ENCODE measurements at regions not wholly inside any gene's neighbourhood (a gene's known extent, or its start where the extent isn't known, plus 50 kb on each side); places are given as distances from the start of the nearest gene placed in this dataset.
"Not testable (repeated sequence)": the region's sequence is repeated elsewhere in the genome, so short reads cannot be mapped to it uniquely, and the experiment has no call there.

DNA sequence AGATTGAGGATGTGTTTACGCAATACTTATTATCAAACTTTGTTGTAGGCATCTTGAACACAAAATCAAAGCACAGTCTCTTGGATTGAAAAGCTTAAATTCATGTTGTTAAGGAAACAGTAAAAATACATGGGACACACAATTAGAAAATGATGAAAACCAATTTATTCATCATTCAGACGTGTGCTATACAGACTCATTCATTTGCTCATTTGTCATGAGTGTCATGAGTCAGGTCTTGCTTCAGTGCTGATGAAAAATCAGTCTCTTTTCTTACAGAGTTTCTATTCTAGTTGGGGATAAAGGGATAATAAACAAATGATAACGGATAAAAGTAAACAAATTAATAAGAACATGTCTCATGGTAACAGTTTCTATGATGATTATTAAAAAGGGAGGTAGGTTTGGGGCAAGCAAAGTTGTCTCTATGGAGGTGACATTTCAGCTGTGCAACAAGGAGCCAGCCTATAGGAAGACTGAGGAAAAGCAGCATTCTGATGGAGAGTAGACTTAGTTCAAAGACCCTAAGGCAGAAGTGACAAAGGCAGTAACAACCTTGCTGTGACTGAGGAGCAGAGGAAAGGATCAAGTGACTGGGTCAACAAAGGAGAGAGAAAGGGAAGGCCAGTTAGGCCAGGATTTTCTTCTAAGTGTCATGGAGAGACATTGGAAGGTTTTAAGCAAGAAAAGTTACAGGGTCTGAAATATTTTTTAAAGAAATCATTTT lies 224.0 kb upstream of the HHIP start:
- no peak for DNase-seq (ENCODE audit: low spot score)
- no peak for TF ChIP-seq REST (IDR thresholded peaks at IDR 0.05)
- TF ChIP-seq TAF1 (conservative IDR thresholded peaks at IDR 0.05): no peak
- TF ChIP-seq, protein P1, sequence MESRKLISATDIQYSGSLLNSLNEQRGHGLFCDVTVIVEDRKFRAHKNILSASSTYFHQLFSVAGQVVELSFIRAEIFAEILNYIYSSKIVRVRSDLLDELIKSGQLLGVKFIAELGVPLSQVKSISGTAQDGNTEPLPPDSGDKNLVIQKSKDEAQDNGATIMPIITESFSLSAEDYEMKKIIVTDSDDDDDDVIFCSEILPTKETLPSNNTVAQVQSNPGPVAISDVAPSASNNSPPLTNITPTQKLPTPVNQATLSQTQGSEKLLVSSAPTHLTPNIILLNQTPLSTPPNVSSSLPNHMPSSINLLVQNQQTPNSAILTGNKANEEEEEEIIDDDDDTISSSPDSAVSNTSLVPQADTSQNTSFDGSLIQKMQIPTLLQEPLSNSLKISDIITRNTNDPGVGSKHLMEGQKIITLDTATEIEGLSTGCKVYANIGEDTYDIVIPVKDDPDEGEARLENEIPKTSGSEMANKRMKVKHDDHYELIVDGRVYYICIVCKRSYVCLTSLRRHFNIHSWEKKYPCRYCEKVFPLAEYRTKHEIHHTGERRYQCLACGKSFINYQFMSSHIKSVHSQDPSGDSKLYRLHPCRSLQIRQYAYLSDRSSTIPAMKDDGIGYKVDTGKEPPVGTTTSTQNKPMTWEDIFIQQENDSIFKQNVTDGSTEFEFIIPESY (IDR thresholded peaks at IDR 0.05): no peak
- TF ChIP-seq HNF4G (IDR thresholded peaks at IDR 0.05): no peak
- TF ChIP-seq FOXA1 (IDR thresholded peaks at IDR 0.05): no peak
- TF ChIP-seq, protein P2, sequence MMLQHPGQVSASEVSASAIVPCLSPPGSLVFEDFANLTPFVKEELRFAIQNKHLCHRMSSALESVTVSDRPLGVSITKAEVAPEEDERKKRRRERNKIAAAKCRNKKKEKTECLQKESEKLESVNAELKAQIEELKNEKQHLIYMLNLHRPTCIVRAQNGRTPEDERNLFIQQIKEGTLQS (IDR thresholded peaks at IDR 0.05): no peak
- TF ChIP-seq FOXA2 (IDR thresholded peaks at IDR 0.05): no peak
- TF ChIP-seq, protein P3, sequence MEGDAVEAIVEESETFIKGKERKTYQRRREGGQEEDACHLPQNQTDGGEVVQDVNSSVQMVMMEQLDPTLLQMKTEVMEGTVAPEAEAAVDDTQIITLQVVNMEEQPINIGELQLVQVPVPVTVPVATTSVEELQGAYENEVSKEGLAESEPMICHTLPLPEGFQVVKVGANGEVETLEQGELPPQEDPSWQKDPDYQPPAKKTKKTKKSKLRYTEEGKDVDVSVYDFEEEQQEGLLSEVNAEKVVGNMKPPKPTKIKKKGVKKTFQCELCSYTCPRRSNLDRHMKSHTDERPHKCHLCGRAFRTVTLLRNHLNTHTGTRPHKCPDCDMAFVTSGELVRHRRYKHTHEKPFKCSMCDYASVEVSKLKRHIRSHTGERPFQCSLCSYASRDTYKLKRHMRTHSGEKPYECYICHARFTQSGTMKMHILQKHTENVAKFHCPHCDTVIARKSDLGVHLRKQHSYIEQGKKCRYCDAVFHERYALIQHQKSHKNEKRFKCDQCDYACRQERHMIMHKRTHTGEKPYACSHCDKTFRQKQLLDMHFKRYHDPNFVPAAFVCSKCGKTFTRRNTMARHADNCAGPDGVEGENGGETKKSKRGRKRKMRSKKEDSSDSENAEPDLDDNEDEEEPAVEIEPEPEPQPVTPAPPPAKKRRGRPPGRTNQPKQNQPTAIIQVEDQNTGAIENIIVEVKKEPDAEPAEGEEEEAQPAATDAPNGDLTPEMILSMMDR (IDR thresholded peaks at IDR 0.05; ENCODE audit: low read depth, low read length, missing input control): no peak
- no peak for TF ChIP-seq HNF4A (conservative IDR thresholded peaks at IDR 0.05)
- TF ChIP-seq RAD21 (IDR thresholded peaks at IDR 0.05): no peak
- TF ChIP-seq, protein P4, sequence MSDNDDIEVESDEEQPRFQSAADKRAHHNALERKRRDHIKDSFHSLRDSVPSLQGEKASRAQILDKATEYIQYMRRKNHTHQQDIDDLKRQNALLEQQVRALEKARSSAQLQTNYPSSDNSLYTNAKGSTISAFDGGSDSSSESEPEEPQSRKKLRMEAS (IDR thresholded peaks at IDR 0.05): no peak
- Histone ChIP-seq H3K9me3 (ENCODE audit: control insufficient read depth in 4 of 4, low read length in 3 of 4) (no peaks in the 10 kb centered on the region), H3K36me3 (ENCODE audit: control insufficient read depth in 4 of 4, insufficient read depth in 3 of 4, low read depth in 1 of 4, low read length in 3 of 4) (no peaks in the 10 kb centered on the region), H3K27me3 (ENCODE audit: control insufficient read depth in 4 of 4, insufficient read depth in 4 of 4, low read length in 3 of 4) (peaks cover 0 to 3% (median 0%) of the 10 kb centered on the region in 4 donors), H3K4me1 (ENCODE audit: control insufficient read depth in 4 of 4, insufficient read depth in 4 of 4, low read length in 3 of 4) (no peaks in the 10 kb centered on the region), H3K27ac (ENCODE audit: low read depth in 1 of 2, low read length in 2 of 2) (no peak overlapping the region), H3K4me3 (ENCODE audit: low read depth in 1 of 3, low read length in 3 of 3) (no peak overlapping the region), H3K9ac (ENCODE audit: low read depth in 1 of 2, low read length in 2 of 2) (no peak overlapping the region)
- 62% methylated on average over 3 of the region's 3 CpGs for WGBS

GRCh38 chr4:144423930-144424329 lies 222.0 kb upstream of the HHIP start:
- no peak for DNase-seq (ENCODE audit: low spot score)
- Histone ChIP-seq H3K36me3 (ENCODE audit: control insufficient read depth in 4 of 4, insufficient read depth in 3 of 4, low read depth in 1 of 4, low read length in 3 of 4) (no peaks in the 10 kb centered on the region), H3K9me3 (ENCODE audit: control insufficient read depth in 4 of 4, low read length in 3 of 4) (no peaks in the 10 kb centered on the region), H3K27ac (ENCODE audit: low read depth in 1 of 2, low read length in 2 of 2) (no peak overlapping the region), H3K4me1 (ENCODE audit: control insufficient read depth in 4 of 4, insufficient read depth in 4 of 4, low read length in 3 of 4) (no peaks in the 10 kb centered on the region), H3K4me3 (ENCODE audit: low read depth in 1 of 3, low read length in 3 of 3) (no peak overlapping the region), H3K27me3 (ENCODE audit: control insufficient read depth in 4 of 4, insufficient read depth in 4 of 4, low read length in 3 of 4) (no peaks in the 10 kb centered on the region), H3K9ac (ENCODE audit: low read depth in 1 of 2, low read length in 2 of 2) (no peak overlapping the region)
- TF ChIP-seq NR2F2 (IDR thresholded peaks at IDR 0.05): no peak
- no peak for TF ChIP-seq SP1 (IDR thresholded peaks at IDR 0.05)

- H3K4me1 ChIP-seq (ENCODE audit: control insufficient read depth in 4 of 4, insufficient read depth in 4 of 4, low read length in 3 of 4); H3K27ac ChIP-seq (ENCODE audit: low read depth in 1 of 2, low read length in 2 of 2); H3K9me3 ChIP-seq (ENCODE audit: control insufficient read depth in 4 of 4, low read length in 3 of 4); DNase-seq (ENCODE audit: low spot score); H3K4me3 ChIP-seq (ENCODE audit: low read depth in 1 of 3, low read length in 3 of 3); H3K9ac ChIP-seq (ENCODE audit: low read depth in 1 of 2, low read length in 2 of 2); H3K27me3 ChIP-seq (ENCODE audit: control insufficient read depth in 4 of 4, insufficient read depth in 4 of 4, low read length in 3 of 4); H3K36me3 ChIP-seq (ENCODE audit: control insufficient read depth in 4 of 4, insufficient read depth in 3 of 4, low read depth in 1 of 4, low read length in 3 of 4): not testable (repeated sequence)
- WGBS: 91% methylated on average over 11 of the region's 11 CpGs
These were observed 219.9 kb upstream of the HHIP start for GRCh38 chr4:144426023-144426422.

Data from liver (tissue), 8 donors.